ENCODE measurements at regions not wholly inside any gene's neighbourhood (a gene's known extent, or its start where the extent isn't known, plus 50 kb on each side); places are given as distances from the start of the nearest gene placed in this dataset.

DNA sequence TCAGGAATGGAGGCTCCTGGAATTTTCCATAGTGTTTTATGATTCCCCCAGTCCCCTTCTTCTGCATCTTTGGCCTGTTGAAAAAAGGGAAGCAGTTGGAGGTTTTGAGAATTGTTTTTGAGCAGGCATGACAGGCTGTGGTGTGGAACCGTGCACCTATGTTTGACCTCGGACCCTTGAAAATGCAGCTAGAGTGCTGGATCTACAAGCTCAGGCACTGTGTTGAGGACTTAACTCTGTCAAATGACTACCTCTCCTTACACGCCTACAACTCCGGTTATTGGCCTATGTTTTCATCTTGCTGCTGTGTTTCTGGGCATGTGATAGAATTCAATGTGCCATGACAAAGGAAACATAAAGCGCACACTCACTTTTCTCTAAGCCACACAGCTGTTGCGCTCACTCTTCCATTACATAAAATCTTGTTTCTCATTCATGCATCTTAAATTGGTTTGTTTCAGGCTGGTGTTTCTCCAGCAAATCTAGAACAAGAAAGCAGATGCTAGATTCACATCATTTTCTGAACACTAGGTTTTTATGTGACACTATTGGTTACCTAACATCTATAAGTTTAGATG, 616.6 kb downstream of the FGF9 start:
- H3K27me3 Mint-ChIP-seq = no peaks in the 10 kb centered on the region
- peak; percentile 31 for DNase-seq

DNA sequence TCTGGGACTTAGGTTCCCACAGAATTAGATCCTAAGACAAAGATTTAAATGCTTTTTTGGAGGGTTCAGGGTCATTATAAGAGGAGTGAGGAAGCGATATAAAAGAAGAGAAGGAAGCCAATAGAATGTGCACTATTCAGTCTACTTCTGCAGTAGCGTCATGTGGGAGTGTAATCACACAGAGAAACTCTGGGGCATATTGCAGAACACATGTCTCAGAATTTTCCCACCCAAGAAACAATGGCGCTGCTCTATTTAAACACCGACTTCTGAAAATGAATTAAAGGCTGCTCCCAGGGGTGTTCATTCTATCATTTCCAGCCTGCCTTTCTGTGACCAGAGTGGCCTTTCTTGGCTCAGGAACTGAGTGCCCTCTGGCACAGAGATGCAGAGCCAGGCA, 617.6 kb downstream of the FGF9 start:
- no peak overlapping the region for H3K9ac ChIP-seq (ENCODE audit: low read length)
- ChIA-PET POLR2A (no interaction called here), CTCF (no interaction called here)
- ATAC-seq (ENCODE audit: low read depth) (no peak), DNase-seq (no peak)
- H3K27me3 Mint-ChIP-seq = no peaks in the 10 kb centered on the region
- no peaks in the 10 kb centered on the region for H3K36me3 ChIP-seq (replicated peaks in 1 of 2; ENCODE audit: control extremely low read depth in 1 of 2, control insufficient read depth in 1 of 2, extremely low read depth in 1 of 2, insufficient read depth in 2 of 2, low read length in 1 of 2)
- H3K9me3 ChIP-seq (ENCODE audit: control extremely low read depth in 1 of 3, control insufficient read depth in 2 of 3, insufficient read depth in 1 of 3, low read length in 2 of 3) = no peaks in the 10 kb centered on the region
- H2AFZ ChIP-seq (ENCODE audit: insufficient read depth, low read depth, low read length, poor library complexity, severe bottlenecking) = no peak overlapping the region
- intact Hi-C loops (cut with micrococcal nuclease) = no loop called here
- peaks cover 5 to 13% of the 10 kb centered on the region in 2 donors for H3K4me1 ChIP-seq (ENCODE audit: control insufficient read depth in 2 of 2, insufficient read depth in 2 of 2, low read length in 2 of 2)
- no peak overlapping the region for H3K4me3 ChIP-seq (ENCODE audit: control extremely low read depth in 1 of 5, extremely low read depth in 1 of 5, insufficient read depth in 1 of 5, low read depth in 2 of 5, low read length in 4 of 5)
- no peaks in the 10 kb centered on the region for H4K20me1 ChIP-seq (ENCODE audit: control insufficient read depth, insufficient read depth, low read length, poor library complexity, severe bottlenecking)
- H3K4me2 ChIP-seq (replicated peaks; ENCODE audit: low read depth, low read length, poor library complexity, severe bottlenecking) = no peak overlapping the region
- no peaks in the 10 kb centered on the region for H3K9me3 Mint-ChIP-seq (ENCODE audit: insufficient read depth)
- H3K27ac Mint-ChIP-seq = no peak overlapping the region
- H3K4me1 Mint-ChIP-seq = peaks cover 20% of the 10 kb centered on the region
- H3K79me2 ChIP-seq (ENCODE audit: control insufficient read depth, insufficient read depth, low read length) = no peaks in the 10 kb centered on the region
- 100% methylated on average over 3 of the region's 4 CpGs for WGBS (ENCODE audit: insufficient coverage)
- no peak overlapping the region for H3K27ac ChIP-seq (ENCODE audit: low read length in 2 of 2)
- H3K27me3 ChIP-seq (replicated peaks in 1 of 4; ENCODE audit: control extremely low read depth in 1 of 4, control insufficient read depth in 3 of 4, insufficient read depth in 4 of 4, low read length in 3 of 4) = no peaks in the 10 kb centered on the region
- no peak overlapping the region for H3K4me3 Mint-ChIP-seq
- TF ChIP-seq, protein P1, sequence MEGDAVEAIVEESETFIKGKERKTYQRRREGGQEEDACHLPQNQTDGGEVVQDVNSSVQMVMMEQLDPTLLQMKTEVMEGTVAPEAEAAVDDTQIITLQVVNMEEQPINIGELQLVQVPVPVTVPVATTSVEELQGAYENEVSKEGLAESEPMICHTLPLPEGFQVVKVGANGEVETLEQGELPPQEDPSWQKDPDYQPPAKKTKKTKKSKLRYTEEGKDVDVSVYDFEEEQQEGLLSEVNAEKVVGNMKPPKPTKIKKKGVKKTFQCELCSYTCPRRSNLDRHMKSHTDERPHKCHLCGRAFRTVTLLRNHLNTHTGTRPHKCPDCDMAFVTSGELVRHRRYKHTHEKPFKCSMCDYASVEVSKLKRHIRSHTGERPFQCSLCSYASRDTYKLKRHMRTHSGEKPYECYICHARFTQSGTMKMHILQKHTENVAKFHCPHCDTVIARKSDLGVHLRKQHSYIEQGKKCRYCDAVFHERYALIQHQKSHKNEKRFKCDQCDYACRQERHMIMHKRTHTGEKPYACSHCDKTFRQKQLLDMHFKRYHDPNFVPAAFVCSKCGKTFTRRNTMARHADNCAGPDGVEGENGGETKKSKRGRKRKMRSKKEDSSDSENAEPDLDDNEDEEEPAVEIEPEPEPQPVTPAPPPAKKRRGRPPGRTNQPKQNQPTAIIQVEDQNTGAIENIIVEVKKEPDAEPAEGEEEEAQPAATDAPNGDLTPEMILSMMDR (IDR thresholded peaks at IDR 0.05) = no peak
- TF ChIP-seq EZH2 (IDR thresholded peaks at IDR 0.05; ENCODE audit: borderline replicate concordance, insufficient read depth, low read depth, low read length, poor library complexity, severe bottlenecking) = no peak

More for the DNA sequence above, 616.6 kb downstream of the FGF9 start:
- WGBS (ENCODE audit: insufficient coverage) = 21% methylated on average over 3 of the region's 6 CpGs
- H3K27ac ChIP-seq (ENCODE audit: low read length in 2 of 2) = no peak overlapping the region
- H3K27ac Mint-ChIP-seq = no peak overlapping the region
- no peak overlapping the region for H3K9ac ChIP-seq (ENCODE audit: low read length)
- CTCF ChIA-PET = interaction anchor here (1.0 to 1.1 kb wide), 2 partner anchors 9 to 11 kb away, joined by 3 read pairs; no protein-coding TSS in a partner anchor
- no peak overlapping the region for H2AFZ ChIP-seq (ENCODE audit: insufficient read depth, low read depth, low read length, poor library complexity, severe bottlenecking)
- POLR2A ChIA-PET = no interaction called here
- no peak overlapping the region for H3K4me2 ChIP-seq (replicated peaks; ENCODE audit: low read depth, low read length, poor library complexity, severe bottlenecking)
- H3K4me1 Mint-ChIP-seq = peaks cover 20% of the 10 kb centered on the region
- H3K4me1 ChIP-seq (ENCODE audit: control insufficient read depth in 2 of 2, insufficient read depth in 2 of 2, low read length in 2 of 2) = peaks cover 5 to 13% of the 10 kb centered on the region in 2 donors
- intact Hi-C loops (cut with micrococcal nuclease) = no loop called here
- no peaks in the 10 kb centered on the region for H3K36me3 ChIP-seq (replicated peaks in 1 of 2; ENCODE audit: control extremely low read depth in 1 of 2, control insufficient read depth in 1 of 2, extremely low read depth in 1 of 2, insufficient read depth in 2 of 2, low read length in 1 of 2)
- H4K20me1 ChIP-seq (ENCODE audit: control insufficient read depth, insufficient read depth, low read length, poor library complexity, severe bottlenecking) = no peaks in the 10 kb centered on the region
- no peaks in the 10 kb centered on the region for H3K79me2 ChIP-seq (ENCODE audit: control insufficient read depth, insufficient read depth, low read length)
- H3K27me3 ChIP-seq (replicated peaks in 1 of 4; ENCODE audit: control extremely low read depth in 1 of 4, control insufficient read depth in 3 of 4, insufficient read depth in 4 of 4, low read length in 3 of 4) = no peaks in the 10 kb centered on the region
- H3K9me3 Mint-ChIP-seq (ENCODE audit: insufficient read depth) = no peaks in the 10 kb centered on the region
- TF ChIP-seq, protein P1 (IDR thresholded peaks at IDR 0.05) = no peak
- no peak for TF ChIP-seq EZH2 (IDR thresholded peaks at IDR 0.05; ENCODE audit: borderline replicate concordance, insufficient read depth, low read depth, low read length, poor library complexity, severe bottlenecking)
- no peak overlapping the region for H3K4me3 Mint-ChIP-seq
- no peak overlapping the region for H3K4me3 ChIP-seq (ENCODE audit: control extremely low read depth in 1 of 5, extremely low read depth in 1 of 5, insufficient read depth in 1 of 5, low read depth in 2 of 5, low read length in 4 of 5)
- no peaks in the 10 kb centered on the region for H3K9me3 ChIP-seq (ENCODE audit: control extremely low read depth in 1 of 3, control insufficient read depth in 2 of 3, insufficient read depth in 1 of 3, low read length in 2 of 3)
- peak; percentile 39 for ATAC-seq (ENCODE audit: low read depth)

All from B cell (primary cell).